CD4-positive, alpha-beta T cell (primary cell): ENCODE measurements at regions not wholly inside any gene's neighbourhood (a gene's known extent, or its start where the extent isn't known, plus 50 kb on each side); places are given as distances from the start of the nearest gene placed in this dataset.

Experiments used
- ATAC-seq: fragments of 200-7000 bp; cut with Tn5 transposase; one replicate; pipeline ENCODE4 v1.10.0; 2022; ENCODE audit warnings: mild to moderate bottlenecking; ENCODE audit not compliant: poor library complexity
- CTCF ChIA-PET: fragments of 350-600 bp; sonication (Branson Sonifier 250); formaldehyde crosslinking; loops from one replicate; lab custom pipeline; 2021; ENCODE audit warnings: antibody characterized with exemption, inconsistent platforms; lab: Charles Lee
- POLR2A ChIA-PET: fragments of 350-600 bp; sonication (Branson Sonifier 250); formaldehyde crosslinking; loops from one replicate; lab custom pipeline; 2021; ENCODE audit warnings: antibody characterized with exemption, inconsistent platforms; lab: Charles Lee
- DNase-seq, 14 experiments: peaks; one replicate each; pipeline ENCODE4 v3.0.0-alpha.2; 2013 to 2020; ENCODE audit warnings: mixed read lengths in 2 of 14
- H3K27ac ChIP-seq, 2 donors: one replicate each; pipeline versions ENCODE4 v1.5.1 to v1.7.0; 2013; ENCODE audit warnings: low read length in 2 of 2, low read depth in 1 of 2, mild to moderate bottlenecking in 1 of 2
- H3K27me3 ChIP-seq, 2 experiments: 1 replicate in 1 of 2; 2 replicates in 1 of 2; pipeline versions ENCODE4 v1.6.1 to v1.7.0; 2013; ENCODE audit warnings: low read length in 2 of 2, control low read depth in 1 of 2, mild to moderate bottlenecking in 1 of 2, moderate library complexity in 1 of 2; ENCODE audit not compliant: insufficient read depth in 2 of 2, control insufficient read depth in 1 of 2
- H3K36me3 ChIP-seq: one replicate; pipeline ENCODE4 v1.6.1; 2013; ENCODE audit warnings: low read length, control low read depth; ENCODE audit not compliant: insufficient read depth
- H3K4me1 ChIP-seq: one replicate; pipeline ENCODE4 v1.6.1; 2013; ENCODE audit warnings: low read length, control low read depth; ENCODE audit not compliant: insufficient read depth
- H3K4me3 ChIP-seq: one replicate; pipeline ENCODE4 v1.5.1; 2013; ENCODE audit warnings: mild to moderate bottlenecking, low read length, moderate library complexity
- H3K9me3 ChIP-seq, 2 experiments: 1 replicate in 1 of 2; 2 replicates in 1 of 2; pipeline versions ENCODE4 v1.6.1 to v1.7.0; 2013; ENCODE audit warnings: low read length in 2 of 2, mild to moderate bottlenecking in 2 of 2, control low read depth in 1 of 2, moderate library complexity in 1 of 2; ENCODE audit not compliant: control insufficient read depth in 1 of 2, insufficient read depth in 1 of 2
- H3K27ac Mint-ChIP-seq: one replicate; pipeline ENCODE4 v1.8.0; 2020; ENCODE audit warnings: mixed read lengths
- H3K27me3 Mint-ChIP-seq: one replicate; pipeline ENCODE4 v1.8.0; 2021; ENCODE audit warnings: mixed read lengths
- H3K36me3 Mint-ChIP-seq: one replicate; pipeline ENCODE4 v1.8.0; 2021; ENCODE audit warnings: low read depth, mixed read lengths
- H3K4me1 Mint-ChIP-seq: one replicate; pipeline ENCODE4 v1.8.0; 2021; ENCODE audit warnings: low read depth, mixed read lengths
- H3K4me3 Mint-ChIP-seq: one replicate; pipeline ENCODE4 v1.8.0; 2020; ENCODE audit warnings: mild to moderate bottlenecking, mixed read lengths
- H3K9me3 Mint-ChIP-seq: one replicate; pipeline ENCODE4 v1.8.0; 2020; ENCODE audit warnings: mixed read lengths
- CTCF ChIP-seq: fragments of 200-600 bp; IDR thresholded peaks from one replicate; pipeline ENCODE4 v1.8.0; 2022; ENCODE audit warnings: antibody characterized with exemption, mild to moderate bottlenecking
- intact Hi-C, 2 experiments: fragments of 100-400 bp; cut with DNase I in 1 of 2; cut with micrococcal nuclease in 1 of 2; formaldehyde crosslinking; loops; one replicate each; pipeline versions ENCODE4 v1.15.1 to v1.9.0; 2023 to 2025; cut with DNase I, micrococcal nuclease

- H3K36me3 Mint-ChIP-seq, result no peaks in the 10 kb centered on the region
- H3K27me3 ChIP-seq, result no peaks in the 10 kb centered on the region
- H3K9me3 Mint-ChIP-seq, result no peaks in the 10 kb centered on the region
- H3K27me3 Mint-ChIP-seq, result peaks cover 15% of the 10 kb centered on the region
- H3K36me3 ChIP-seq, result no peaks in the 10 kb centered on the region
- CTCF ChIA-PET, result interaction anchor here (0.6 kb wide), 1 partner anchor 1044 kb away, joined by 3 read pairs; no protein-coding TSS in a partner anchor
- no peaks in the 10 kb centered on the region for H3K4me1 ChIP-seq
- no peak for TF ChIP-seq CTCF
- ATAC-seq (no peak), DNase-seq (no peak)
- H3K27ac ChIP-seq, result no peak overlapping the region
- no peaks in the 10 kb centered on the region for H3K4me1 Mint-ChIP-seq
- intact Hi-C loops, result no loop called here
- H3K27ac Mint-ChIP-seq, result no peak overlapping the region
- no peak overlapping the region for H3K4me3 Mint-ChIP-seq
- POLR2A ChIA-PET, result no interaction called here
- H3K9me3 ChIP-seq, result no peaks in the 10 kb centered on the region
- no peak overlapping the region for H3K4me3 ChIP-seq
Observed at GRCh38 chr5:35370871-35371270, 140.6 kb upstream of the PRLR start.

DNA sequence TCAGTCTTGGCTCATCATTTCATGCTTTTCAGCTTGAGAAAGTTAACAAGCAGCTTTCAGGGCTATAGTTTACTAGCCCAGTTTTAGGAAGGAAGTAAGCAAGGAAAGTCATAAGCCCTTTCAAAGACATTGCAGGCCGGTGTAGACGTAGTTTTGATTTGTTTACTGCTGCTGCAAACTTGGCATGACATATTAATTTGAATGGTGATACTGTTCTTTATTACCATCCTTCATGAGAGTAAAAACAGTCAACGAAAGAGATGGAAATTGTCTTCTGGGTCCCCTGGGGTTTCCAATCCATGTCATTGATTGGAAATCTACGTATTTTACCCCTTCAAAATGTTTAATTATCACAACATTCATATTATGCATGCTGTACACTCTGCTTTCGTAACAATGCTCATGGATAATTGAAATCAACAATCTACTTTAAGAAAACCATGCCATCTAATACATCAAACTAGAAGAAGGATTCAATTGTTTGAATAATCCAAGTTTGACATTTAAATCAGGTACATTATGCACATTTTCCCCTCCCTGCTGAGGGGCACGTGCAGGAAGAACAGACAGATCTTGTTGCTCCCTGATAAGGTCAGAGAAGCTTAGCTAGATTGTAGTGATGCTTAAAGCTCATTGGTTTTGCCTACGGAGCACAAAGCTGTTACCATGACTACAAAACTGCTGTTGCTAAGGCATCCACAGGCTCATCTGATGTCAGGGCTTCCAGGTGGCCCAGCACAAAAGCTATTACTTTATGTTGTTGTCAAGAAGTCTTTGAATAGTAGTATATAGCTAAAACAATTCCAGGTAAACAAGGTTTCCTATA, 139.9 kb upstream of the PRLR start:
- DNase-seq, result peak in 2 of 14 experiments; percentile 2 to 9
- no peaks in the 10 kb centered on the region for H3K36me3 ChIP-seq
- ChIA-PET POLR2A (no interaction called here), CTCF (interaction anchor here (0.6 kb wide), 1 partner anchor 1045 kb away, joined by 3 read pairs; no protein-coding TSS in a partner anchor)
- H3K4me1 ChIP-seq, result no peaks in the 10 kb centered on the region
- Mint-ChIP-seq H3K36me3 (no peaks in the 10 kb centered on the region), H3K4me3 (no peak overlapping the region), H3K9me3 (no peaks in the 10 kb centered on the region), H3K27me3 (peaks cover 17% of the 10 kb centered on the region), H3K27ac (no peak overlapping the region), H3K4me1 (no peaks in the 10 kb centered on the region)
- intact Hi-C loops, result no loop called here
- H3K27me3 ChIP-seq, result no peaks in the 10 kb centered on the region
- no peak for TF ChIP-seq CTCF
- H3K27ac ChIP-seq, result no peak overlapping the region
- ATAC-seq, result no peak
- H3K9me3 ChIP-seq, result no peaks in the 10 kb centered on the region
- no peak overlapping the region for H3K4me3 ChIP-seq

DNA sequence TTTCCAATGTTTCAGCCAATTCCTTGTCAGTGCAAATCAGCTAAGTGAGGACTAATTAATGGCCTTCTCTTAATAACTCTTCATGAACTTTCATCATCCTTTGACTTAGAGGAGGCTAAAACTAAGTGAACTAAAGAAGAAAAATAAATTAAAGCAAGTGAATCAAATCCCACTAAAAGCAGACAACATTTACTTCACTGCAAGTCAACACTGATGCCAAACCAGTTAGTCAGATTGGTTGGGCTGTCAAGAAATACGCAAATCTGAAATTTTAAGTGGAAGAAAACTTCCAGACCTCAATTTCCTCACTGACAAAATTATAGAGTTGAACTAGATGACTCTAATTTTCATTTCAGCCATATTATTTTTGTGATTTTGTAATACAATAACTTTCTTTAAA, 137.2 kb upstream of the PRLR start:
- no peak overlapping the region for H3K4me3 Mint-ChIP-seq
- no peaks in the 10 kb centered on the region for H3K4me1 Mint-ChIP-seq
- Histone ChIP-seq H3K9me3 (no peaks in the 10 kb centered on the region), H3K27me3 (no peaks in the 10 kb centered on the region), H3K4me3 (no peak overlapping the region), H3K36me3 (no peaks in the 10 kb centered on the region), H3K27ac (no peak overlapping the region), H3K4me1 (no peaks in the 10 kb centered on the region)
- ChIA-PET POLR2A (no interaction called here), CTCF (no interaction called here)
- intact Hi-C loops, result no loop called here
- no peak for TF ChIP-seq CTCF
- ATAC-seq (no peak), DNase-seq (no peak)
- no peak overlapping the region for H3K27ac Mint-ChIP-seq
- no peaks in the 10 kb centered on the region for H3K36me3 Mint-ChIP-seq
- no peaks in the 10 kb centered on the region for H3K9me3 Mint-ChIP-seq
- peaks cover 19% of the 10 kb centered on the region for H3K27me3 Mint-ChIP-seq
